HuH-7 (cell line): ENCODE measurements at regions not wholly inside any gene's neighbourhood (a gene's known extent, or its start where the extent isn't known, plus 50 kb on each side); places are given as distances from the start of the nearest gene placed in this dataset.
A peak's percentile ranks its signal among the peaks of the same experiment; 100 is the strongest.
"Not testable (repeated sequence)": the region's sequence is repeated elsewhere in the genome, so short reads cannot be mapped to it uniquely, and the experiment has no call there.

Source experiments
- DNase-seq: peaks from one replicate; pipeline ENCODE4 v3.0.0; 2011; ENCODE audit warnings: low spot score

- no peak for DNase-seq
These were observed 133.5 kb upstream of the MIR17HG start for GRCh38 chr13:91214031-91214430.

- DNase-seq, result no peak
These were observed 130.4 kb upstream of the MIR17HG start for GRCh38 chr13:91216928-91217700.

GRCh38 chr13:91219201-91219600, 128.3 kb upstream of the MIR17HG start:
- no peak for DNase-seq

GRCh38 chr13:91220872-91221271, 126.6 kb upstream of the MIR17HG start:
- no peak for DNase-seq

- DNase-seq, result no peak
These were observed 119.4 kb upstream of the MIR17HG start for GRCh38 chr13:91228108-91228507.

GRCh38 chr13:91228940-91229339, 118.5 kb upstream of the MIR17HG start:
- DNase-seq, result no peak

- DNase-seq, result no peak
These were observed 114.8 kb upstream of the MIR17HG start for GRCh38 chr13:91232716-91233115.

- no peak for DNase-seq
These were observed 114.2 kb upstream of the MIR17HG start for GRCh38 chr13:91233291-91233690.

DNA sequence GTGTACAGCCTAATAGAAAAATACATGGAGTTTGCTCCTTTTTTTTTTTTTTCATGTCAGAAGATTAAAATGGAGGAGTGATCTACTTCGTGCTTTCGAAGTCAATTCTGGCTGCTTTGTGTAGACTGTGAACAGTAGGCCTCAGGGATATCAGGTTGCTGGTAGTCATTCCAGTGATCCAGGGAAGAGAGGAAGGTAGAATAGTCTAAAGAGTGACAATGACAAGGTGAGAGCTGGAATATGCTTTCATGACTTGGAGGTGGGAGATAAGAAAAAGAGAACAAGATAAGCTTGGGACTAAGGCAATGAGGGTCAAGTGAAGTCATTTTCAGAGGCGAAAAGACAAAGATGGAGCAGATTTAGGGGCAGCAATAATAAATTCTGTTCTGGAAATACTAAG, 111.3 kb upstream of the MIR17HG start:
- no peak for DNase-seq

DNA sequence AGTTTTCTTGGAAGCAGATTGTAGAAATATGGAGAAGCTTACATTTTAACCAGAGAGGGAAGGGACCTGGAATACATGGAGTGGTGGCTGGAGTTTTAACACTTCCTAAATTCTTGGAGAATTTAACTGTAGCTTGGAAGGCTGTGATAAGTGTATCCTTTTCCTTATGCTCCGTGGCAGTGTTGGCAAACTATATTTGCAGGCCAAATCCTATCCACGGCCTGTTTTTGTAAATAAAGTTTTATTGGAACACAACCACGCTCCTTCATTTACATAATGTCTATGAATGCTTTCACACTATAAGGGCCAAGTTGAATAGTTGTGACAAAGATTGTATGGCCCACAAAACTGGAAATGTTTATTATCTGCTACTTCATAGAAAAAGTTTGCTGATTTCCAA, 110.6 kb upstream of the MIR17HG start:
- DNase-seq, result no peak

- no peak for DNase-seq
These were observed 109.5 kb upstream of the MIR17HG start for GRCh38 chr13:91238036-91238435.

- DNase-seq, result no peak
These were observed 107.1 kb upstream of the MIR17HG start for GRCh38 chr13:91240341-91240740.

GRCh38 chr13:91241221-91241933, 106.1 kb upstream of the MIR17HG start:
- no peak for DNase-seq

GRCh38 chr13:91242652-91243051, 104.8 kb upstream of the MIR17HG start:
- no peak for DNase-seq

DNA sequence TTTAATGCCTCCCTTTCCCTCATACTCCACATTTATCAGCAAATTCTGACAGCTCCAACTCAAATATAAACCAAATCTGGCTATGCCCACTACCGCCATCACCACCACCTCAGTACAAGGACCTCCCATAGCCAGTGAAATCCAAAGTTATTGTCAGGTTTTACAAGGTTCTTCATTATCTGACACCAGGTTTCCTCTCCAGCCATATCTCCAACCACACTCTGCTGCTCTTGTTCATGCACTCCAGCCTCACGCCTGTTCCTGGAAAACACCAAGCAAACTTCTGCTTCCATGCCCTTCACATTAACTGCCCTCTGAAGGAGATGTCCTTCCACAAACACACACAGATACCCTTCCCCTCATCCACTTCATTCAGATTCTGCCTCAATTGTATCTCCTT, 102.2 kb upstream of the MIR17HG start:
- DNase-seq, result no peak

DNA sequence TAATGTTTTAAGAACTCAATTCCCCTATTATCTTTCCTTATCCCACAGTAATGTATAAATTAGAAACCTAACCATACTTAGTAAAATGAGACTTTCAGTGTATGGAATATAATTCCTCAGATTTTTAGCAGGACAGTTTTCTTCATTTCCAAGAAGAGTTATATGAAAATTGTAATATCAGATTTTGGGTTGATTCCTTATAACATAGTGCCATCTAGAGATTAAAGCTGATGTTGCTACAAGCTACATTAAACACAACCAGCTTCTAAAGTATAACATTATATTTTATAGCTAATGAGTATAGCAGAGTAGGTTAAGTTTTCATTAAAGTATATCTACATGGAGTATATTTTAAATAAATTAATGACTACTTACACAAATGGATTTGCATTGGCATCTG, 99.7 kb upstream of the MIR17HG start:
- peak; percentile 1 for DNase-seq

GRCh38 chr13:91248249-91248648, 99.2 kb upstream of the MIR17HG start:
- DNase-seq, result no peak

GRCh38 chr13:91249370-91249769, 98.1 kb upstream of the MIR17HG start:
- DNase-seq, result no peak

GRCh38 chr13:91249861-91250260, 97.6 kb upstream of the MIR17HG start:
- DNase-seq, result no peak

DNA sequence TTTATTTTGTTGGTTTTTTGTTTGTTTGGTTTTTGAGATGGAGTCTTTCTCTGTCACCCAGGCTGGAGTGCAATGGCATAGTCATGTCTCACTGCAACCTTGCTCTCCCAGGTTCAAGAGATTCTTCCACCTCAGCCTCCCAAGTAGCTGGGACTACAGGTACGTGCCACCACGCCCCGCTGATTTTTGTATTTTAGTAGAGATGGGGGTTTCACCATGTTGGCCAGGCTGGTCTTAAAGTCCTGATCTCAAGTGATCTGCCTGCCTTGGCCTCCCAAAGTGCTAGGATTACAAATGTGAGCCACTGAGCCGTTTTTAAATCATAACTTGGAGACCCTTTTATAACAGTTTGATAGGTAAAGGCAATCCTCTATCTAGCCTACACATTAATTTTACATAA, 95.9 kb upstream of the MIR17HG start:
- DNase-seq, result not testable (repeated sequence)

DNA sequence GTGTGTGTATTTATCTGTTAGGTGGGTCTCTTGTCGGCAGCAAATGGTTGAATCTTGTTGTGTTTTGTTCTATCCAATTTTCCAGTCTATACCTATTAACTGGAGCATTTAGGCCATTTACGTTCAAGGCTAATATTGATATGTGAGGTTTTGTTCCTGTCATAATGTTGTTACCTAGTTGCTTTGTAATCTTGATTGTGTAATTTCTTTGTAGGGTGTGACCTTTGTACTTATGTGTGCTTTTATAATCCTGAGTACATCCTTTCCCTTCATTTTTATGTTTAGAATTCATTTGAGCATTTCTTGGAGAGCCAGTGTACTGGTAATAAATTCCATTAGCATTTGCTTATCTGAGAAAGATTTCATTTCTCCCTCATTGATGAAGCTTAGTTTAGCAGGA, 83.0 kb upstream of the MIR17HG start:
- DNase-seq, result no peak

GRCh38 chr13:91269237-91269636, 78.2 kb upstream of the MIR17HG start:
- DNase-seq, result no peak

DNA sequence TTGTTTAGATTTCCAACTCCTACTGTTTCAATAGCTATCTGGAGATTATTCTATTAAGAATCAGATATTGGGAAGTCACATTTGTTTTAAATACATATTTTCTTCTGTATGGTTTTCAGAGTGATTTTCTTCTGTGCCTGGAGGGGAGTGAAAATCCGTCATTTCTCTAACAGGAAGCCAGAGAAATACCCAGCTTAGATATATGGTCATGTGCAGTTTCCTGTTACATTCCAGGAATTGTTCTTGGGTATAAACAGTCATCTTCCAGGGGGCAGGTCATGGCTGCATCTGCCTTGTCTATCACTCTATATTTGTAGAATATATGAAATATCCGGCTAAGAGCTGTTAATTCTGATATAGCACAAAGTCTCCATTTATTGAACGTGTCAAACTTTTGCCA, 77.5 kb upstream of the MIR17HG start:
- DNase-seq, result no peak
